Testis (tissue), 2 donors: ENCODE measurements at regions not wholly inside any gene's neighbourhood (a gene's known extent, or its start where the extent isn't known, plus 50 kb on each side); places are given as distances from the start of the nearest gene placed in this dataset.

Experiments used
- DNase-seq: peaks from one replicate; pipeline ENCODE4 v3.0.0-alpha.2; 2019
- H3K27ac ChIP-seq, 2 donors: fragments of 200-600 bp; sonication (generic); one replicate each; pipeline ENCODE4 v1.5.1; 2019
- H3K27me3 ChIP-seq: fragments of 200-600 bp; sonication (generic); one replicate; pipeline ENCODE4 v1.5.1; 2019
- H3K36me3 ChIP-seq: fragments of 200-600 bp; sonication (generic); one replicate; pipeline ENCODE4 v1.5.1; 2017; ENCODE audit warnings: low read depth; ENCODE audit errors: missing control alignments
- H3K4me1 ChIP-seq: fragments of 200-600 bp; sonication (generic); one replicate; pipeline ENCODE4 v1.5.1; 2019
- H3K4me3 ChIP-seq, 2 donors: fragments of 200-600 bp; sonication (generic); one replicate each; pipeline ENCODE4 v1.5.1; 2017 to 2019
- H3K9me3 ChIP-seq: fragments of 200-600 bp; sonication (generic); one replicate; pipeline ENCODE4 v1.5.1; 2017
- POLR2A ChIP-seq: fragments of 450-650 bp; IDR thresholded peaks from one replicate; pipeline ENCODE4 v1.6.1; 2017; ENCODE audit warnings: antibody characterized with exemption, mild to moderate bottlenecking, moderate library complexity
- WGBS, 2 donors: methylation state at CpG; one replicate each; pipeline ENCODE4 v1.1.5; 2018; 5-methylcytosine and 5-hydroxymethylcytosine counted together
- intact Hi-C: fragments of 100-400 bp; cut with DNase I; formaldehyde crosslinking; loops from one replicate; pipeline ENCODE4 v1.15.1; 2023; ENCODE audit warnings: low total_unique reads
- TF ChIP-seq, protein P1 (sequence below), 3 experiments: fragments of 450-650 bp in 2 of 3; fragments of 200-600 bp in 1 of 3; sonication (generic) in 1 of 3; IDR thresholded peaks; one replicate each; pipeline ENCODE4 v1.5.1; 2016 to 2019; ENCODE audit warnings: antibody characterized with exemption in 3 of 3, mild to moderate bottlenecking in 2 of 3, moderate library complexity in 1 of 3

DNA sequence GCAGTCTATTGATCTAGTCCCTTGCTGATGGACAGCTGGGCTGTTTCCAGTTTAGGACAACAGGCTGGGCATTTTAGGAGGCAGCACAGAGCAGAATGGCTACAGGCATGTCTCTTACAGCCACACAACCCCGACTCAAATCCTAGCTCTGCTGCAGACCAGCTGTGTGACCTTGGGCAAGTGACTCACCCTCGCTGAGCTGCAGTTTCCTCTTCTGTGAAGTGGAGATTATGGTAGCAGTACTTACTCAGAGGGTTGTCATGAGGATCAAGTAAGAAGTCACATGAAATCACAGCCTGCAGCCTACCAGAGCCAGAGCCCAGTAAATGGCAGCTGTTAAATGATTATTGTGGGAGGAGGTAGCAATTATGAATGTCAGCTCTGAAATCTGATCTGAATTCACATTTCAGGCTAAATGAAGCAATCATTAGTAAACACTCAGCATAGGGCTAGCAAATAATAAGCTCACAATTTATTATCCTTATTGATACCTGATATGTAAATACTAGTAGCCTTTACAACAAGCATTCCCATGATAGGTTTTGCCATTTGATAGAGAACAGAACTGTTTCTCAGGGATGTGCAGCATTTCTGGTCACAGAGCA is 58.9 kb downstream of the MYEOV start:
- WGBS, 2 donors = 39 to 60% methylated on average over 1 to 2 of the region's 2 CpGs
- no peaks in the 10 kb centered on the region for H3K9me3 ChIP-seq
- no peaks in the 10 kb centered on the region for H3K27me3 ChIP-seq
- H3K27ac ChIP-seq = no peak overlapping the region
- intact Hi-C loops = no loop called here
- H3K4me3 ChIP-seq = no peak overlapping the region
- H3K4me1 ChIP-seq = no peaks in the 10 kb centered on the region
- no peak for DNase-seq
- TF ChIP-seq, protein P1, sequence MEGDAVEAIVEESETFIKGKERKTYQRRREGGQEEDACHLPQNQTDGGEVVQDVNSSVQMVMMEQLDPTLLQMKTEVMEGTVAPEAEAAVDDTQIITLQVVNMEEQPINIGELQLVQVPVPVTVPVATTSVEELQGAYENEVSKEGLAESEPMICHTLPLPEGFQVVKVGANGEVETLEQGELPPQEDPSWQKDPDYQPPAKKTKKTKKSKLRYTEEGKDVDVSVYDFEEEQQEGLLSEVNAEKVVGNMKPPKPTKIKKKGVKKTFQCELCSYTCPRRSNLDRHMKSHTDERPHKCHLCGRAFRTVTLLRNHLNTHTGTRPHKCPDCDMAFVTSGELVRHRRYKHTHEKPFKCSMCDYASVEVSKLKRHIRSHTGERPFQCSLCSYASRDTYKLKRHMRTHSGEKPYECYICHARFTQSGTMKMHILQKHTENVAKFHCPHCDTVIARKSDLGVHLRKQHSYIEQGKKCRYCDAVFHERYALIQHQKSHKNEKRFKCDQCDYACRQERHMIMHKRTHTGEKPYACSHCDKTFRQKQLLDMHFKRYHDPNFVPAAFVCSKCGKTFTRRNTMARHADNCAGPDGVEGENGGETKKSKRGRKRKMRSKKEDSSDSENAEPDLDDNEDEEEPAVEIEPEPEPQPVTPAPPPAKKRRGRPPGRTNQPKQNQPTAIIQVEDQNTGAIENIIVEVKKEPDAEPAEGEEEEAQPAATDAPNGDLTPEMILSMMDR (IDR thresholded peaks at IDR 0.05) = no peak
- no peak for TF ChIP-seq POLR2A
- H3K36me3 ChIP-seq = no peaks in the 10 kb centered on the region

DNA sequence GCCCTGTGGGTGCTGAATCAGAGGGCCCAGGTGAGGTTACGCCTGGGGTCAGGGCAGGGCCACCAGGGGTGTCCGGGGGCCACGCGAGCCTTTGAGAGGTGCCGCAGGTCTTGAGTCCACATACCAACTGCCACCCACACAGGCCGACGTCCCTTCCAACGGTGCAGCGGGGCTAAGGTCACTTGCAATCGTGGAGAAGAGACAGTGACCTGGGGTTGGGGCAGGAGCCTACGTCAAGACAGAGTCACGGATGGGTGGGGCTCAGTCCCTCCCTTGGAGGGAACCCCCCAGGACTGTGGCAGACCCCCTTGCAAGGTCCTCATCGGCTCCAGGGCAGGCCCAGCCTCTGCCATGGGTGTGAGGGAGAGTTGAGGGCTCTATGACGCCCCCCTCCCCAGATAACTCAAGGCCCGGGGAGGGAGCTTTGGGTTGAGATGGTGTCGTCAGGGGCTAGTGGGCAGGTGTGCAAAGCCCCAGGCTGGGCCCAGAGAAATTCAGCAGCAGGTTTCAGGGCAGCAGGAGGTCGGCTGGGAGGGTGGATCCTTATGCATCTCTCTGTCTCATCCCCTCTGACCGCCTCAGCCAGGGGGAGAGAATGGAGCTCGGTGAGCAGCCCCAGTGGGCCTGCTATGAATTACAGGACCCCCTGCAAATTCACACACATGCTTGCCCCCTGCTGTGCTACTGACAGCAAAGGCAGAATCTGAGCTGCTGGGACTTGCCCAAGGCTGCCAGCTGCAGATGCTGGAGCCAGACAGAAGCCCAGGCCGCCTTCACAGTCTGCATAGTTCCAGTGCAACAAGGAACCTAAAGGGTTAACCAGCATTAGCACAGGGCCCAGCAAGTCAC is 60.0 kb downstream of the MYEOV start:
- no peaks in the 10 kb centered on the region for H3K36me3 ChIP-seq
- intact Hi-C loops = no loop called here
- no peaks in the 10 kb centered on the region for H3K9me3 ChIP-seq
- no peak overlapping the region for H3K4me3 ChIP-seq
- no peaks in the 10 kb centered on the region for H3K27me3 ChIP-seq
- no peak for TF ChIP-seq POLR2A
- TF ChIP-seq, protein P1 (IDR thresholded peaks at IDR 0.05) = no peak
- H3K4me1 ChIP-seq = no peaks in the 10 kb centered on the region
- H3K27ac ChIP-seq = no peak overlapping the region
- WGBS, 2 donors = 90 to 95% methylated on average over 8 to 20 of the region's 20 CpGs
- DNase-seq = no peak

DNA sequence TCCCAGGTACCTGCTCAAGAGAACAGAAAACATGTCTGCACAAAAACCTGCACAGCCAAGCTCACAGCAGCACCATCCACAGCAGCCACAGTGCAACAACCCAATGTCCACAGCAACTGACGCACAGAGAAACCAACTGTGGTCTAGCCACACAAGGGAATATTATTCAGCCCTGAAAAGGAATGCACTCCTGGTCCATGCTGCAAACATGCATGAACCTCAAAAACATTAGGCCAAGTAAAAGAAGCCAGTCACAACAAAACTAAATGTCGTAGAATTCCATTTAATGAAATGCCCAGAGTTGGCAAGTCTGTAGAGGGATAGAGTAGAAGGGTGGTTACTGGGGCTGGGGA is 60.6 kb downstream of the MYEOV start:
- TF ChIP-seq, protein P1 (IDR thresholded peaks at IDR 0.05) = no peak
- TF ChIP-seq POLR2A = no peak
- Histone ChIP-seq H3K9me3 (no peaks in the 10 kb centered on the region), H3K36me3 (no peaks in the 10 kb centered on the region), H3K27ac (no peak overlapping the region), H3K4me3 (no peak overlapping the region), H3K4me1 (no peaks in the 10 kb centered on the region), H3K27me3 (no peaks in the 10 kb centered on the region)
- intact Hi-C loops = no loop called here
- WGBS, 2 donors = 92 to 96% methylated on average over 2 of the region's 2 CpGs
- no peak for DNase-seq

DNA sequence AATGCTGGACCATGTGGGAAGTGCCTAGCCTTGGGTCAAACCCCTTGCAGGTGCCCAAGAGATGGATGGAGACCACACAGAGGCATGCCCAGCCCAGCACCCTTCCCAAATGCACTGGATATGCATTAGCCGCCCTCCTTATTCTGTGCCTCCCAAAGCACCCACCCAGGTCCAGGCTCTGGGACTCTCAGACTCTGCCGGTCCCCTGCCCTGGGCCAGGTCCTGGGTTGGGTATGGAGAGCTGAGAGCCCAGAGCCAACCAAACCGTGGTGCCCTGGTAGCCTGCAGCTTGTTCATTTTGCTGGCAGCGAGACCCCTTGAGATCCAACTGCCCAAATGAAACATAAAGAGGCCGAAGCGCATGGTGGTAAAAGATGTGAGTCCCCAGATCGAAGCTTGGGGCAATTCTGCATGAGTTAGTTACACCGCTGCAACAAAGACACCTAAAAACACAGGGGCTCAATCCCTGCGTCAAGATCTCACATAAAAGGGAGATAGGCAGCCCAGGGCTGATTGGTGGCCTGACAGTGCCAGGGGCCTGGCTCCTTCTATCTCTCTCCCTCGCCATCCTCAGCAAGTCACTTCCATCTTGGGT is 61.5 kb downstream of the MYEOV start:
- Histone ChIP-seq H3K27me3 (no peaks in the 10 kb centered on the region), H3K27ac (no peak overlapping the region), H3K4me3 (no peak overlapping the region), H3K4me1 (no peaks in the 10 kb centered on the region), H3K36me3 (no peaks in the 10 kb centered on the region), H3K9me3 (no peaks in the 10 kb centered on the region)
- 89 to 97% methylated on average over 10 of the region's 10 CpGs for WGBS, 2 donors
- no peak for DNase-seq
- TF ChIP-seq POLR2A = no peak
- TF ChIP-seq, protein P1 (IDR thresholded peaks at IDR 0.05) = no peak
- intact Hi-C loops = no loop called here
